GM12872 (cell line): ENCODE measurements at regions not wholly inside any gene's neighbourhood (a gene's known extent, or its start where the extent isn't known, plus 50 kb on each side); places are given as distances from the start of the nearest gene placed in this dataset.

Experiments used
- CTCF ChIP-seq: IDR thresholded peaks from 3 replicates; pipeline ENCODE4 v1.5.1; 2011; ENCODE audit warnings: low read depth, mild to moderate bottlenecking, low read length, moderate library complexity; ENCODE audit not compliant: insufficient read depth

- TF ChIP-seq CTCF = no peak
These were observed 151.4 kb upstream of the PITRM1 start for GRCh38 chr10:3323865-3324498.

- TF ChIP-seq CTCF = no peak
These were observed 148.5 kb upstream of the PITRM1 start for GRCh38 chr10:3321123-3321522.

GRCh38 chr10:3319811-3320226 is 147.2 kb upstream of the PITRM1 start:
- TF ChIP-seq CTCF = no peak

GRCh38 chr10:3312403-3312940 is 139.9 kb upstream of the PITRM1 start:
- no peak for TF ChIP-seq CTCF

- no peak for TF ChIP-seq CTCF
These were observed 137.6 kb upstream of the PITRM1 start for GRCh38 chr10:3310016-3310784.

GRCh38 chr10:3306050-3306449 is 133.5 kb upstream of the PITRM1 start:
- no peak for TF ChIP-seq CTCF

GRCh38 chr10:3295582-3296151 is 123.1 kb upstream of the PITRM1 start:
- no peak for TF ChIP-seq CTCF
